DOHH2 (cell line): ENCODE measurements at regions not wholly inside any gene's neighbourhood (a gene's known extent, or its start where the extent isn't known, plus 50 kb on each side); places are given as distances from the start of the nearest gene placed in this dataset.

Source experiments
- H3F3A ChIP-seq: fragments of 200-600 bp; sonication (generic), shearing (Covaris generic); 2 replicates; pipeline ENCODE4 v1.6.0; 2016; ENCODE audit warnings: antibody characterized with exemption, mild to moderate bottlenecking; ENCODE audit not compliant: control insufficient read depth, insufficient read depth
- H3K27ac ChIP-seq: fragments of 200-600 bp; sonication (generic); 2 replicates; pipeline ENCODE4 v1.5.1; 2014; ENCODE audit warnings: low read depth, mild to moderate bottlenecking, low read length, moderate library complexity
- H3K27me3 ChIP-seq: fragments of 200-600 bp; sonication (generic); 2 replicates; pipeline ENCODE4 v1.6.1; 2014; ENCODE audit warnings: mild to moderate bottlenecking, low read length, mixed read lengths; ENCODE audit not compliant: control insufficient read depth
- H3K36me3 ChIP-seq: fragments of 200-600 bp; sonication (generic); 2 replicates; pipeline ENCODE4 v1.6.1; 2014; ENCODE audit warnings: mild to moderate bottlenecking, low read length, moderate library complexity, mixed read lengths; ENCODE audit not compliant: control insufficient read depth
- H3K4me1 ChIP-seq: fragments of 200-600 bp; sonication (generic); 2 replicates; pipeline ENCODE4 v1.6.1; 2014; ENCODE audit warnings: mild to moderate bottlenecking, low read length, mixed read lengths; ENCODE audit not compliant: control insufficient read depth
- H3K4me2 ChIP-seq: fragments of 200-600 bp; sonication (generic); 2 replicates; pipeline ENCODE4 v1.6.0; 2014; ENCODE audit warnings: mild to moderate bottlenecking, low read length, moderate library complexity
- H3K4me3 ChIP-seq: fragments of 200-600 bp; sonication (generic); 2 replicates; pipeline ENCODE4 v1.5.1; 2014; ENCODE audit warnings: mild to moderate bottlenecking, low read length, mixed read lengths
- H3K79me2 ChIP-seq: fragments of 200-600 bp; sonication (generic); 2 replicates; pipeline ENCODE4 v1.6.1; 2014; ENCODE audit warnings: mild to moderate bottlenecking, low read length, mixed read lengths; ENCODE audit not compliant: control insufficient read depth
- H3K9me2 ChIP-seq: fragments of 200-600 bp; sonication (generic); replicated peaks from 2 replicates; pipeline ENCODE4 v1.6.1; 2014; ENCODE audit warnings: mild to moderate bottlenecking, low read length, mixed read lengths; ENCODE audit not compliant: control insufficient read depth
- H3K9me3 ChIP-seq: fragments of 200-600 bp; sonication (generic); 2 replicates; pipeline ENCODE4 v1.6.1; 2014; ENCODE audit warnings: antibody characterized with exemption, low read length, mixed read lengths; ENCODE audit not compliant: control insufficient read depth, insufficient read depth
- H4K20me1 ChIP-seq: fragments of 200-600 bp; sonication (generic); 2 replicates; pipeline ENCODE4 v1.6.0; 2014; ENCODE audit warnings: low read depth, mild to moderate bottlenecking, antibody characterized with exemption, low read length, moderate library complexity; ENCODE audit not compliant: control insufficient read depth, insufficient read depth
- EZH2phosphoT487 ChIP-seq: fragments of 200-600 bp; sonication (generic); IDR thresholded peaks from 2 replicates; pipeline ENCODE4 v1.6.1; 2017; ENCODE audit warnings: borderline replicate concordance, mild to moderate bottlenecking, antibody characterized with exemption, low read length, moderate library complexity, mixed read lengths
- TF ChIP-seq, protein P1 (sequence below): fragments of 200-600 bp; sonication (generic); IDR thresholded peaks from one replicate; pipeline ENCODE4 v1.5.1; 2014; ENCODE audit warnings: antibody characterized with exemption, mild to moderate bottlenecking, low read depth, low read length; ENCODE audit not compliant: poor library complexity, severe bottlenecking

DNA sequence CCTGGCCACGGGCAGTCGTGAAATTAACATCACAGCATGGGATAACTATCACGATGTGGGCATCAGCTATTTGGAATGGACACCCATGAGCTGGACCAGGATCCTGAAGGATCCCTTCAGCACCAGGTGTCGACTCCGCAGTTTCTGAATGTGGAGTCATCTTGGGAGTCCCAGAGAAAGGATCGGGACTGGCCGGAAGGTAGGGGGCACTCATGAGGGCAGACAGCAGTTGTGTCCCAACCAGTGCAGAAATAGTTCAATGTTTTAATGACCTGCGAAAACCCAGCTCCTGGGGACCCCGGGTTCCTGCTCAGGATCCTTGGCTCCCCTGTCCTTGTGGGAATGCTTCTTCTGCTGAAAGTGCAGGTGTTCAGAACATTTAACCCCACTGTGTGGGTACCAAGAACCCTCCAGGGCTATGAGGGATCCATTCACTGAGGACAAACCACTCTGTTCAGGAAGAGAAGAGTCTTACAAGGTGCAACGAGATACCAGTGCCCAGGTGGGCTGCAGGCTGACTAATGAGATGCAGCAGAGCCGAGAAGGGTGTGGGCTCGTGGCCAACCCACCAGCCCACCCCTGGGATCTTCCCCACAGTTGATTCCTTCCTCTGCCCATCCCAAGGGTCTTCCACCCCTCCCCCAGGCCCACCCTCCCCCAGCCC lies 154.8 kb downstream of the SALL1 start:
- TF ChIP-seq EZH2phosphoT487 = no peak
- TF ChIP-seq, protein P1, sequence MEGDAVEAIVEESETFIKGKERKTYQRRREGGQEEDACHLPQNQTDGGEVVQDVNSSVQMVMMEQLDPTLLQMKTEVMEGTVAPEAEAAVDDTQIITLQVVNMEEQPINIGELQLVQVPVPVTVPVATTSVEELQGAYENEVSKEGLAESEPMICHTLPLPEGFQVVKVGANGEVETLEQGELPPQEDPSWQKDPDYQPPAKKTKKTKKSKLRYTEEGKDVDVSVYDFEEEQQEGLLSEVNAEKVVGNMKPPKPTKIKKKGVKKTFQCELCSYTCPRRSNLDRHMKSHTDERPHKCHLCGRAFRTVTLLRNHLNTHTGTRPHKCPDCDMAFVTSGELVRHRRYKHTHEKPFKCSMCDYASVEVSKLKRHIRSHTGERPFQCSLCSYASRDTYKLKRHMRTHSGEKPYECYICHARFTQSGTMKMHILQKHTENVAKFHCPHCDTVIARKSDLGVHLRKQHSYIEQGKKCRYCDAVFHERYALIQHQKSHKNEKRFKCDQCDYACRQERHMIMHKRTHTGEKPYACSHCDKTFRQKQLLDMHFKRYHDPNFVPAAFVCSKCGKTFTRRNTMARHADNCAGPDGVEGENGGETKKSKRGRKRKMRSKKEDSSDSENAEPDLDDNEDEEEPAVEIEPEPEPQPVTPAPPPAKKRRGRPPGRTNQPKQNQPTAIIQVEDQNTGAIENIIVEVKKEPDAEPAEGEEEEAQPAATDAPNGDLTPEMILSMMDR = no peak
- no peaks in the 10 kb centered on the region for H3K36me3 ChIP-seq
- no peaks in the 10 kb centered on the region for H3K9me3 ChIP-seq
- no peak overlapping the region for H3K27ac ChIP-seq
- H3K9me2 ChIP-seq = no peaks in the 10 kb centered on the region
- no peaks in the 10 kb centered on the region for H4K20me1 ChIP-seq
- no peak overlapping the region for H3K4me2 ChIP-seq
- H3K4me1 ChIP-seq = no peaks in the 10 kb centered on the region
- no peaks in the 10 kb centered on the region for H3F3A ChIP-seq
- H3K27me3 ChIP-seq = no peaks in the 10 kb centered on the region
- H3K4me3 ChIP-seq = no peak overlapping the region
- no peaks in the 10 kb centered on the region for H3K79me2 ChIP-seq

DNA sequence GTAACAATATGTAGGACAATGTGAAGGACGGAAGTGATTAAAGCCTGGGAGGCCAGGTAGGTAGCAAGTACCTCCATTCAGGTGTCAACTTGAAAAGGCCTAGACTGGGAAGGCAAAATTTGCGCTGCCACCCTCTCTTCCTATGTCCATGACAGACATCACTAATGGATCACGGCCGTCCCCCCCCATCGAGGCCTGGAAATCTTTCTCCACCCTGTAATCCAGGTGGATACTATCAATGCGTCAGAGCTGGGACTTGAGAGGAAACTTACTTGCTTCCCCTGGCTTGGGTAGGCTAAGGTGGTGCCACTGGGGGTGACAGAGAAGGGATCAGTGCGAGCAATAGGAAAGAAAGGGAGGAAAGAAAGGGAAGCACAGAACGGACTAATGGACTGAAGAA lies 156.1 kb downstream of the SALL1 start:
- H3K27me3 ChIP-seq = no peaks in the 10 kb centered on the region
- H3K36me3 ChIP-seq = no peaks in the 10 kb centered on the region
- H3K4me3 ChIP-seq = no peak overlapping the region
- H3K4me1 ChIP-seq = no peaks in the 10 kb centered on the region
- no peaks in the 10 kb centered on the region for H4K20me1 ChIP-seq
- TF ChIP-seq, protein P1 = no peak
- TF ChIP-seq EZH2phosphoT487 = no peak
- no peaks in the 10 kb centered on the region for H3K9me3 ChIP-seq
- no peaks in the 10 kb centered on the region for H3F3A ChIP-seq
- no peak overlapping the region for H3K27ac ChIP-seq
- H3K79me2 ChIP-seq = no peaks in the 10 kb centered on the region
- no peak overlapping the region for H3K4me2 ChIP-seq
- H3K9me2 ChIP-seq = no peaks in the 10 kb centered on the region

DNA sequence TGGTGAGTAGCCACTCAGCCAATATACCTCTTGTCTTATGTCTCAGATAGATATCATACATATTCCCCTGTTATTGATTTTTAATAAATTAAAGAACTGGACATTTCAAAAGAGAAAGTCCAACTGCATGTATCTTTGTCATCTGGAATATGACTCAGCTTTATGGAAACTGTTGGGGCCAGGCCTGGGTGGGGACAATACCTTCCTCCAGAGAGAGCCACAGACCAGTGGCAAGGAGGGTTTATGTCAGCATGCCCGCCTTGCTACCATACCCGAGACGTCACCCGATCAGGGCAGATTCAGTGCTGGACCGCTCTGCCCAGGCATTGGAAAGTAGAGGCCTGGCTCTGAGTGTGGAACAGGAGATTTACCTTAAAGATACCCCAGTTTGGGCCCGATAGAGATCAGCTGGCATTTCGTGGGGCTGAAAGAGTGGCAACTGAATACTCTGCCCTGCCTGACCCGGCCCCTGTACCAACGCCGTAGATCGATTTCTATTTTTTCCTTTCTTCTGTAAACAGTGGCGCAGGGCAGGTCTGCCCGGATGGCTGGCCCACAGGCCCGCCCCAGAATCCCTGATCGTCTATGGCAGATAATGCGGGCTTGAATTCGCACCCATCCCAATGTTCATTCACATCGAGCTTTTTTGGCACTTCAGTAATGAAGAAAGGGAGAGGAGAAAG lies 158.6 kb downstream of the SALL1 start:
- Histone ChIP-seq H3K4me3 (no peak overlapping the region), H3K9me3 (no peaks in the 10 kb centered on the region), H3K4me2 (no peak overlapping the region), H3K27me3 (no peaks in the 10 kb centered on the region), H4K20me1 (no peaks in the 10 kb centered on the region), H3K4me1 (no peaks in the 10 kb centered on the region), H3K9me2 (no peaks in the 10 kb centered on the region), H3K36me3 (no peaks in the 10 kb centered on the region), H3K79me2 (no peaks in the 10 kb centered on the region), H3F3A (no peaks in the 10 kb centered on the region), H3K27ac (no peak overlapping the region)
- TF ChIP-seq EZH2phosphoT487 = no peak
- TF ChIP-seq, protein P1 = no peak
